Muscle layer of duodenum (tissue), 2 donors: ENCODE measurements at regions not wholly inside any gene's neighbourhood (a gene's known extent, or its start where the extent isn't known, plus 50 kb on each side); places are given as distances from the start of the nearest gene placed in this dataset.
A peak's percentile ranks its signal among the peaks of the same experiment; 100 is the strongest.
"Not testable (repeated sequence)": the region's sequence is repeated elsewhere in the genome, so short reads cannot be mapped to it uniquely, and the experiment has no call there.

Source experiments
- H3K27ac ChIP-seq: one replicate; pipeline ENCODE4 v1.7.0; 2013; ENCODE audit warnings: mild to moderate bottlenecking, low read length
- H3K27me3 ChIP-seq: one replicate; pipeline ENCODE4 v1.7.0; 2013; ENCODE audit warnings: low read depth, mild to moderate bottlenecking, control low read depth, low read length
- H3K36me3 ChIP-seq, 2 donors: one replicate each; pipeline ENCODE4 v1.7.0; 2013; ENCODE audit warnings: low read length in 2 of 2, control low read depth in 1 of 2, mild to moderate bottlenecking in 1 of 2; ENCODE audit not compliant: insufficient read depth in 2 of 2, control insufficient read depth in 1 of 2
- H3K4me1 ChIP-seq, 2 donors: one replicate each; pipeline ENCODE4 v1.7.0; 2013; ENCODE audit warnings: low read length in 2 of 2, mild to moderate bottlenecking in 2 of 2, control low read depth in 1 of 2, moderate library complexity in 1 of 2; ENCODE audit not compliant: insufficient read depth in 2 of 2, control insufficient read depth in 1 of 2
- H3K4me3 ChIP-seq, 2 donors: one replicate each; pipeline ENCODE4 v1.7.0; 2013; ENCODE audit warnings: low read length in 2 of 2, low read depth in 1 of 2, mild to moderate bottlenecking in 1 of 2
- H3K9me3 ChIP-seq, 2 donors: one replicate each; pipeline ENCODE4 v1.7.0; 2013; ENCODE audit warnings: low read length in 2 of 2, control low read depth in 1 of 2, mild to moderate bottlenecking in 1 of 2; ENCODE audit not compliant: control insufficient read depth in 1 of 2
- donor health status: healthy.

GRCh38 chr16:29133681-29134430 lies 149.0 kb downstream of the LAT start:
- not testable (repeated sequence) for H3K36me3 ChIP-seq, H3K27me3 ChIP-seq, H3K27ac ChIP-seq, H3K4me3 ChIP-seq, H3K4me1 ChIP-seq, H3K9me3 ChIP-seq

- not testable (repeated sequence) for H3K36me3 ChIP-seq, H3K4me3 ChIP-seq, H3K27me3 ChIP-seq, H3K9me3 ChIP-seq, H3K4me1 ChIP-seq, H3K27ac ChIP-seq
These were observed 148.0 kb downstream of the LAT start for GRCh38 chr16:29132869-29133268.

GRCh38 chr16:29132444-29132843 lies 147.6 kb downstream of the LAT start:
- H3K36me3 ChIP-seq, H3K27ac ChIP-seq, H3K4me3 ChIP-seq, H3K9me3 ChIP-seq, H3K27me3 ChIP-seq, H3K4me1 ChIP-seq: not testable (repeated sequence)

- not testable (repeated sequence) for H3K36me3 ChIP-seq, H3K27me3 ChIP-seq, H3K4me1 ChIP-seq, H3K4me3 ChIP-seq, H3K27ac ChIP-seq, H3K9me3 ChIP-seq
These were observed 146.3 kb downstream of the LAT start for GRCh38 chr16:29130901-29131851.

GRCh38 chr16:29130131-29130711 lies 145.4 kb downstream of the LAT start:
- H3K27me3 ChIP-seq, H3K27ac ChIP-seq, H3K9me3 ChIP-seq, H3K36me3 ChIP-seq, H3K4me3 ChIP-seq, H3K4me1 ChIP-seq: not testable (repeated sequence)

GRCh38 chr16:29129458-29130038 lies 144.7 kb downstream of the LAT start:
- H3K4me3 ChIP-seq, H3K9me3 ChIP-seq, H3K36me3 ChIP-seq, H3K27me3 ChIP-seq, H3K27ac ChIP-seq, H3K4me1 ChIP-seq: not testable (repeated sequence)

GRCh38 chr16:29128732-29129457 lies 144.0 kb downstream of the LAT start:
- H3K4me1 ChIP-seq, H3K36me3 ChIP-seq, H3K9me3 ChIP-seq, H3K4me3 ChIP-seq, H3K27ac ChIP-seq, H3K27me3 ChIP-seq: not testable (repeated sequence)

GRCh38 chr16:29127806-29128420 lies 143.1 kb downstream of the LAT start:
- not testable (repeated sequence) for H3K9me3 ChIP-seq, H3K4me1 ChIP-seq, H3K27me3 ChIP-seq, H3K4me3 ChIP-seq, H3K27ac ChIP-seq, H3K36me3 ChIP-seq

GRCh38 chr16:29126616-29127015 lies 141.8 kb downstream of the LAT start:
- peaks cover 0 to 7% of the 10 kb centered on the region in 2 donors for H3K4me1 ChIP-seq
- H3K4me3 ChIP-seq = no peak overlapping the region
- no peaks in the 10 kb centered on the region for H3K9me3 ChIP-seq
- H3K27me3 ChIP-seq = no peaks in the 10 kb centered on the region
- peaks cover 0 to 4% of the 10 kb centered on the region in 2 donors for H3K36me3 ChIP-seq
- peak overlapping the region; percentile 69 for H3K27ac ChIP-seq

- Histone ChIP-seq H3K27me3 (no peaks in the 10 kb centered on the region), H3K9me3 (no peaks in the 10 kb centered on the region), H3K36me3 (peaks cover 0 to 4% of the 10 kb centered on the region in 2 donors), H3K4me3 (no peak overlapping the region), H3K4me1 (peaks cover 0 to 7% of the 10 kb centered on the region in 2 donors), H3K27ac (peak overlapping the region; percentile 69)
These were observed 141.2 kb downstream of the LAT start for GRCh38 chr16:29126057-29126494.
